NCI-H1417 (cell line): ENCODE measurements at regions not wholly inside any gene's neighbourhood (a gene's known extent, or its start where the extent isn't known, plus 50 kb on each side); places are given as distances from the start of the nearest gene placed in this dataset.

Experiments
- DNase-seq, 3 experiments: peaks; one replicate each; lab custom pipeline; 2025; lab: John Stamatoyannopoulos, UW

- no peak for DNase-seq
Measured at GRCh38 chr1:37085393-37085792, 51.1 kb upstream of the GRIK3 start.

- no peak for DNase-seq
Measured at GRCh38 chr1:37089750-37090149, 55.4 kb upstream of the GRIK3 start.

- no peak for DNase-seq
Measured at GRCh38 chr1:37090671-37091070, 56.4 kb upstream of the GRIK3 start.

GRCh38 chr1:37092937-37093336, 58.6 kb upstream of the GRIK3 start:
- DNase-seq, result no peak

- peak; percentile 69 to 86 (median 82) for DNase-seq
Measured at GRCh38 chr1:37094302-37094701, 60.0 kb upstream of the GRIK3 start.

GRCh38 chr1:37096523-37096922, 62.2 kb upstream of the GRIK3 start:
- DNase-seq, result peak in 1 of 3 experiments; percentile 14

GRCh38 chr1:37097731-37098130, 63.4 kb upstream of the GRIK3 start:
- DNase-seq, result no peak

- DNase-seq, result peak in 1 of 3 experiments; percentile 23
Measured at GRCh38 chr1:37098237-37098636, 63.9 kb upstream of the GRIK3 start.

GRCh38 chr1:37100310-37100709, 66.0 kb upstream of the GRIK3 start:
- peak in 1 of 3 experiments; percentile 13 for DNase-seq

GRCh38 chr1:37102656-37103382, 68.5 kb upstream of the GRIK3 start:
- DNase-seq, result no peak

GRCh38 chr1:37105911-37106310, 71.6 kb upstream of the GRIK3 start:
- DNase-seq, result no peak

- no peak for DNase-seq
Measured at GRCh38 chr1:37107153-37107907, 73.0 kb upstream of the GRIK3 start.

GRCh38 chr1:37108596-37109188, 74.4 kb upstream of the GRIK3 start:
- no peak for DNase-seq

- DNase-seq, result no peak
Measured at GRCh38 chr1:37112430-37112829, 78.1 kb upstream of the GRIK3 start.

GRCh38 chr1:37113285-37113997, 79.1 kb upstream of the GRIK3 start:
- DNase-seq, result no peak

GRCh38 chr1:37118790-37119189, 84.5 kb upstream of the GRIK3 start:
- no peak for DNase-seq

- DNase-seq, result no peak
Measured at GRCh38 chr1:37120279-37120678, 86.0 kb upstream of the GRIK3 start.

- DNase-seq, result no peak
Measured at GRCh38 chr1:37123276-37124115, 89.2 kb upstream of the GRIK3 start.

- DNase-seq, result no peak
Measured at GRCh38 chr1:37124501-37124900, 90.2 kb upstream of the GRIK3 start.

GRCh38 chr1:37125295-37125694, 91.0 kb upstream of the GRIK3 start:
- no peak for DNase-seq

GRCh38 chr1:37127254-37127748, 93.0 kb upstream of the GRIK3 start:
- no peak for DNase-seq
